Lung (tissue), 11 donors: ENCODE measurements at regions not wholly inside any gene's neighbourhood (a gene's known extent, or its start where the extent isn't known, plus 50 kb on each side); places are given as distances from the start of the nearest gene placed in this dataset.

Experiments used
- ATAC-seq: fragments of 200-7000 bp; cut with Tn5 transposase; one replicate; pipeline ENCODE4 v1.9.1; 2020; ENCODE audit warnings: moderate number of reproducible peaks; ENCODE audit not compliant: insufficient read depth, low FRiP score
- DNase-seq, 3 donors: peaks; one replicate each; pipeline ENCODE4 v3.0.0-alpha.2; 2013 to 2017
- H3K27ac ChIP-seq, 2 donors: one replicate each; pipeline ENCODE4 v1.5.1; 2013; ENCODE audit warnings: mild to moderate bottlenecking in 2 of 2, moderate library complexity in 2 of 2, control low read depth in 1 of 2, inconsistent platforms in 1 of 2, low read depth in 1 of 2, low read length in 1 of 2
- H3K27me3 ChIP-seq, 3 donors: one replicate each; pipeline ENCODE4 v1.5.1; 2013; ENCODE audit warnings: low read length in 2 of 3; ENCODE audit not compliant: control insufficient read depth in 3 of 3, insufficient read depth in 3 of 3
- H3K36me3 ChIP-seq, 4 donors: one replicate each; pipeline ENCODE4 v1.5.1; 2013; ENCODE audit warnings: low read length in 4 of 4, mild to moderate bottlenecking in 1 of 4, moderate library complexity in 1 of 4; ENCODE audit not compliant: control insufficient read depth in 4 of 4, insufficient read depth in 4 of 4
- H3K4me1 ChIP-seq, 5 donors: one replicate each; pipeline ENCODE4 v1.5.1; 2013; ENCODE audit warnings: low read length in 5 of 5, mild to moderate bottlenecking in 2 of 5, moderate library complexity in 1 of 5; ENCODE audit not compliant: control insufficient read depth in 5 of 5, insufficient read depth in 5 of 5
- H3K4me3 ChIP-seq: one replicate; pipeline ENCODE4 v1.5.1; 2013; ENCODE audit warnings: mild to moderate bottlenecking, control low read depth, moderate library complexity
- H3K9ac ChIP-seq, 2 donors: one replicate each; pipeline ENCODE4 v1.5.1; 2013; ENCODE audit warnings: low read length in 2 of 2, control low read depth in 1 of 2; ENCODE audit not compliant: insufficient read depth in 1 of 2
- H3K9me3 ChIP-seq, 4 donors: one replicate each; pipeline ENCODE4 v1.5.1; 2013; ENCODE audit warnings: low read length in 3 of 4, mild to moderate bottlenecking in 1 of 4, moderate library complexity in 1 of 4; ENCODE audit not compliant: control insufficient read depth in 4 of 4, insufficient read depth in 3 of 4
- CTCF ChIP-seq: IDR thresholded peaks from 2 replicates; pipeline ENCODE4 v1.5.1; 2012; ENCODE audit warnings: mild to moderate bottlenecking; ENCODE audit errors: control extremely low read depth, extremely low read depth
- whole genome bisulfite sequencing, 2 donors: extraction: QIAGEN DNeasy Blood & Tissue Kit; methylation state at CpG; one replicate each; pipeline ENCODE4 v1.1.7; 2013; 5-methylcytosine and 5-hydroxymethylcytosine counted together
- donor health status: control.
- donor health status: control.
- donor health status: Bipolar disorder and iron deficiency.
- donor health status: healthy.
- donor health status: DM: yes; HTN: yes; CAD: no.

GRCh38 chr3:18917923-18918322 is 230.4 kb upstream of the KCNH8 start:
- Histone ChIP-seq H3K9ac (no peak overlapping the region), H3K4me1 (no peaks in the 10 kb centered on the region), H3K27ac (no peak overlapping the region), H3K9me3 (no peaks in the 10 kb centered on the region), H3K27me3 (no peaks in the 10 kb centered on the region), H3K36me3 (no peaks in the 10 kb centered on the region), H3K4me3 (no peak overlapping the region)
- 69 to 83% methylated on average over 1 of the region's 1 CpG for WGBS, 2 donors
- DNase-seq (no peak), ATAC-seq (no peak)
- no peak for TF ChIP-seq CTCF

GRCh38 chr3:18902081-18902793 is 246.1 kb upstream of the KCNH8 start:
- no peak for DNase-seq
- 76 to 81% methylated on average over 2 of the region's 2 CpGs for WGBS, 2 donors
- TF ChIP-seq CTCF = no peak

GRCh38 chr3:18901571-18901970 is 246.7 kb upstream of the KCNH8 start:
- no peaks in the 10 kb centered on the region for H3K27me3 ChIP-seq
- H3K9ac ChIP-seq = no peak overlapping the region
- H3K36me3 ChIP-seq = no peaks in the 10 kb centered on the region
- H3K27ac ChIP-seq = no peak overlapping the region
- DNase-seq (no peak), ATAC-seq (no peak)
- TF ChIP-seq CTCF = no peak
- no peaks in the 10 kb centered on the region for H3K9me3 ChIP-seq
- no peaks in the 10 kb centered on the region for H3K4me1 ChIP-seq
- 25 to 48% methylated on average over 2 of the region's 2 CpGs for WGBS, 2 donors
- no peak overlapping the region for H3K4me3 ChIP-seq

More at GRCh38 chr3:18902081-18902793, 246.1 kb upstream of the KCNH8 start:
- H3K27ac ChIP-seq = no peak overlapping the region
- no peaks in the 10 kb centered on the region for H3K27me3 ChIP-seq
- no peaks in the 10 kb centered on the region for H3K9me3 ChIP-seq
- H3K4me1 ChIP-seq = no peaks in the 10 kb centered on the region
- no peak overlapping the region for H3K4me3 ChIP-seq
- no peak for ATAC-seq
- H3K9ac ChIP-seq = no peak overlapping the region
- H3K36me3 ChIP-seq = no peaks in the 10 kb centered on the region

GRCh38 chr3:18900994-18901393 is 247.3 kb upstream of the KCNH8 start:
- Histone ChIP-seq H3K36me3 (no peaks in the 10 kb centered on the region), H3K9me3 (no peaks in the 10 kb centered on the region), H3K27ac (no peak overlapping the region), H3K9ac (no peak overlapping the region), H3K27me3 (no peaks in the 10 kb centered on the region), H3K4me1 (no peaks in the 10 kb centered on the region), H3K4me3 (no peak overlapping the region)
- 22 to 36% methylated on average over 3 of the region's 3 CpGs for WGBS, 2 donors
- no peak for ATAC-seq
- TF ChIP-seq CTCF = no peak
- peak in 1 of 3 donors; percentile 18 for DNase-seq
